B cell (primary cell): ENCODE measurements at regions not wholly inside any gene's neighbourhood (a gene's known extent, or its start where the extent isn't known, plus 50 kb on each side); places are given as distances from the start of the nearest gene placed in this dataset.

Experiments used
- ATAC-seq: fragments of 200-7000 bp; cut with Tn5 transposase; one replicate; pipeline ENCODE4 v1.10.0; 2021; ENCODE audit warnings: low read depth, mild to moderate bottlenecking, moderate number of reproducible peaks, moderate library complexity
- CTCF ChIA-PET: fragments of 350-600 bp; sonication (Branson Sonifier 250); formaldehyde crosslinking; loops from one replicate; lab custom pipeline; 2021; ENCODE audit warnings: antibody characterized with exemption, inconsistent platforms; lab: Charles Lee
- POLR2A ChIA-PET: fragments of 350-600 bp; sonication (Branson Sonifier 250); formaldehyde crosslinking; loops from one replicate; lab custom pipeline; 2021; ENCODE audit warnings: antibody characterized with exemption; lab: Charles Lee
- DNase-seq: peaks from one replicate; pipeline ENCODE4 v3.0.0; 2013
- H2AFZ ChIP-seq: 2 replicates; pipeline ENCODE4 v1.6.1; 2012; ENCODE audit warnings: mild to moderate bottlenecking, low read depth, low read length; ENCODE audit not compliant: insufficient read depth, poor library complexity, severe bottlenecking
- H3K27ac ChIP-seq, 2 donors: 1 replicate in 1 of 2; 2 replicates in 1 of 2; pipeline ENCODE4 v1.5.1; 2012 to 2013; ENCODE audit warnings: low read length in 2 of 2, mild to moderate bottlenecking in 2 of 2, moderate library complexity in 1 of 2
- H3K27me3 ChIP-seq, 4 experiments: fragments of 200-600 bp in 1 of 4; sonication (generic) in 1 of 4; replicated peaks in 1 of 4; 1 replicate in 2 of 4; 2 replicates in 2 of 4; pipeline versions ENCODE4 v1.6.1 to v1.7.0; 2013 to 2016; ENCODE audit warnings: low read length in 3 of 4, mild to moderate bottlenecking in 2 of 4, mixed read lengths in 1 of 4, moderate library complexity in 1 of 4; ENCODE audit not compliant: insufficient read depth in 4 of 4, control insufficient read depth in 3 of 4; ENCODE audit errors: control extremely low read depth in 1 of 4
- H3K36me3 ChIP-seq, 2 experiments: replicated peaks in 1 of 2; 1 replicate in 1 of 2; 2 replicates in 1 of 2; pipeline versions ENCODE4 v1.6.1 to v1.7.1; 2013; ENCODE audit warnings: low read length in 1 of 2; ENCODE audit not compliant: insufficient read depth in 2 of 2, control insufficient read depth in 1 of 2; ENCODE audit errors: control extremely low read depth in 1 of 2, extremely low read depth in 1 of 2
- H3K4me1 ChIP-seq, 2 donors: fragments of 200-600 bp in 1 of 2; sonication (generic) in 1 of 2; 1 replicate in 1 of 2; 2 replicates in 1 of 2; pipeline versions ENCODE4 v1.5.1 to v1.6.1; 2013 to 2017; ENCODE audit warnings: low read length in 2 of 2; ENCODE audit not compliant: control insufficient read depth in 2 of 2, insufficient read depth in 2 of 2
- H3K4me2 ChIP-seq: replicated peaks from 2 replicates; pipeline ENCODE3; 2012; ENCODE audit warnings: mild to moderate bottlenecking, low read depth, low read length; ENCODE audit not compliant: poor library complexity, severe bottlenecking
- H3K4me3 ChIP-seq, 5 experiments: fragments of 200-600 bp in 1 of 5; sonication (generic) in 1 of 5; 1 replicate in 3 of 5; 2 replicates in 2 of 5; pipeline versions ENCODE4 v1.5.1 to v1.7.0; 2011 to 2016; ENCODE audit warnings: low read length in 4 of 5, mild to moderate bottlenecking in 4 of 5, low read depth in 2 of 5, control low read depth in 1 of 5, moderate library complexity in 1 of 5; ENCODE audit not compliant: insufficient read depth in 1 of 5; ENCODE audit errors: control extremely low read depth in 1 of 5, extremely low read depth in 1 of 5
- H3K79me2 ChIP-seq: fragments of 200-600 bp; sonication (generic); one replicate; pipeline ENCODE4 v1.6.0; 2016; ENCODE audit warnings: low read length; ENCODE audit not compliant: control insufficient read depth, insufficient read depth
- H3K9ac ChIP-seq: fragments of 200-600 bp; sonication (generic); 2 replicates; pipeline ENCODE4 v1.6.1; 2017; ENCODE audit warnings: mild to moderate bottlenecking, low read length, moderate library complexity
- H3K9me3 ChIP-seq, 3 donors: one replicate each; pipeline versions ENCODE4 v1.6.1 to v1.7.1; 2013; ENCODE audit warnings: low read length in 2 of 3; ENCODE audit not compliant: control insufficient read depth in 2 of 3, insufficient read depth in 1 of 3; ENCODE audit errors: control extremely low read depth in 1 of 3
- H4K20me1 ChIP-seq: 2 replicates; pipeline ENCODE4 v1.6.0; 2012; ENCODE audit warnings: mild to moderate bottlenecking, low read length; ENCODE audit not compliant: insufficient read depth, control insufficient read depth, poor library complexity, severe bottlenecking
- H3K27ac Mint-ChIP-seq: one replicate; pipeline ENCODE4 v1.8.0; 2021; ENCODE audit warnings: mixed read lengths
- H3K27me3 Mint-ChIP-seq: one replicate; pipeline ENCODE4 v1.8.0; 2021; ENCODE audit warnings: mixed read lengths
- H3K4me1 Mint-ChIP-seq: one replicate; pipeline ENCODE4 v1.8.0; 2021; ENCODE audit warnings: mixed read lengths
- H3K4me3 Mint-ChIP-seq: one replicate; pipeline ENCODE4 v1.8.0; 2021; ENCODE audit warnings: mixed read lengths
- H3K9me3 Mint-ChIP-seq: one replicate; pipeline ENCODE4 v1.8.0; 2022; ENCODE audit warnings: mixed read lengths; ENCODE audit not compliant: insufficient read depth
- EZH2 ChIP-seq: IDR thresholded peaks from 2 replicates; pipeline ENCODE4 v1.6.1; 2012; ENCODE audit warnings: borderline replicate concordance, low read depth, mild to moderate bottlenecking, moderate library complexity, low read length; ENCODE audit not compliant: insufficient read depth, poor library complexity, severe bottlenecking
- WGBS: methylation state at CpG from one replicate; pipeline ENCODE4 v1.1.5; 2013; ENCODE audit warnings: missing lambda C conversion rate; ENCODE audit not compliant: insufficient coverage; 5-methylcytosine and 5-hydroxymethylcytosine counted together
- intact Hi-C: fragments of 100-400 bp; cut with micrococcal nuclease; formaldehyde crosslinking; loops from one replicate; pipeline ENCODE4 v1.10.0; 2022
- TF ChIP-seq, protein P1 (sequence below): fragments of 200-600 bp; IDR thresholded peaks from one replicate; pipeline ENCODE4 v1.8.0; 2022; ENCODE audit warnings: antibody characterized with exemption, mild to moderate bottlenecking

DNA sequence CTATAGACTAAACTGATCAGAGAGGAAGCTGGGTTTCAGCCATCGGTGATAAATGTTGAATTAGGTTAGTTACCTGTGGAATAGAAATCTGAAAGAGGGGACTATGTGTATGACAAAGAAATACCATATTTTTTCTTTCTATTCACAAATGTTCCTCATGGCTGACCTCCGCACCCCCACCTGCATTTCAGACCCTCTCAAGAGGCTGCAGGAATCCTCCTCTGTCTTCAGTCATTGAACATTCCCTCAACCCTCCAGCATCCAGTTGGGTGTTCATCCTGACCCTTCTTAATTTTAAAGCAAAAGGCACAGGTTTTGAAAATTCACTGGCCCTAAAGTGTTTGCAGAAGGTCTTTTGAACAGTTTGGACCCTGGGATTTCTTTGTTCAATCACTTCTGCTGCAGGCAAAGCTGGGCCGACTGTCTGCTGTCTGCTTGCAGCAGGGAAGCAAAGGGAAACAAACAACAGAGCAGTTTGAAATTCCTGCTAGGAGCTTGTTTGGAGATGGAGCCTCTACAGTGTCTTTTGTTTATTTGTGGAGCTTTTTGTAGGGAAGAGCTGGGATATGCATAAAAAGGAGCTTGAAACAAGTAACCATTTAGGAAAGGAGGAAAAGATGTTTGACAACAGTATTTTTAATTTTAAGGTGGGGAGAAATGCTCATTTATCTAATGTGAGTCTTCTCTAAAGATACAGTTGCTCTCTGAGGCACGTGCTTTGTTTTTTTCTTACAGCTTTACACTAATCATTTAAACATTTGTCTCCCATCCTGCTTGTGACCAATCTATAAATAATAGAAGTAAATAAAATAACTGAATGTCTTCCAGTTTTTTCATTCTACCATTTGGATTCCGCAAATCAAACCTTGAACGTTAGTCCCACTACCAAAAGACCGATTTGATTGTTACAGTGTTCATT is 213.3 kb upstream of the MMADHC start:
- no peaks in the 10 kb centered on the region for H3K4me1 Mint-ChIP-seq
- no peaks in the 10 kb centered on the region for H3K36me3 ChIP-seq
- no peak overlapping the region for H2AFZ ChIP-seq
- H3K79me2 ChIP-seq, result no peaks in the 10 kb centered on the region
- WGBS, result 61% methylated on average over 2 of the region's 7 CpGs
- H3K4me3 Mint-ChIP-seq, result no peak overlapping the region
- POLR2A ChIA-PET, result no interaction called here
- H3K27ac Mint-ChIP-seq, result no peak overlapping the region
- TF ChIP-seq, protein P1, sequence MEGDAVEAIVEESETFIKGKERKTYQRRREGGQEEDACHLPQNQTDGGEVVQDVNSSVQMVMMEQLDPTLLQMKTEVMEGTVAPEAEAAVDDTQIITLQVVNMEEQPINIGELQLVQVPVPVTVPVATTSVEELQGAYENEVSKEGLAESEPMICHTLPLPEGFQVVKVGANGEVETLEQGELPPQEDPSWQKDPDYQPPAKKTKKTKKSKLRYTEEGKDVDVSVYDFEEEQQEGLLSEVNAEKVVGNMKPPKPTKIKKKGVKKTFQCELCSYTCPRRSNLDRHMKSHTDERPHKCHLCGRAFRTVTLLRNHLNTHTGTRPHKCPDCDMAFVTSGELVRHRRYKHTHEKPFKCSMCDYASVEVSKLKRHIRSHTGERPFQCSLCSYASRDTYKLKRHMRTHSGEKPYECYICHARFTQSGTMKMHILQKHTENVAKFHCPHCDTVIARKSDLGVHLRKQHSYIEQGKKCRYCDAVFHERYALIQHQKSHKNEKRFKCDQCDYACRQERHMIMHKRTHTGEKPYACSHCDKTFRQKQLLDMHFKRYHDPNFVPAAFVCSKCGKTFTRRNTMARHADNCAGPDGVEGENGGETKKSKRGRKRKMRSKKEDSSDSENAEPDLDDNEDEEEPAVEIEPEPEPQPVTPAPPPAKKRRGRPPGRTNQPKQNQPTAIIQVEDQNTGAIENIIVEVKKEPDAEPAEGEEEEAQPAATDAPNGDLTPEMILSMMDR, result no peak
- TF ChIP-seq EZH2, result no peak
- no peaks in the 10 kb centered on the region for H3K9me3 Mint-ChIP-seq
- H4K20me1 ChIP-seq, result no peaks in the 10 kb centered on the region
- DNase-seq (no peak), ATAC-seq (no peak)
- intact Hi-C loops, result no loop called here
- no peaks in the 10 kb centered on the region for H3K4me1 ChIP-seq
- H3K9ac ChIP-seq, result no peak overlapping the region
- no peak overlapping the region for H3K27ac ChIP-seq
- H3K27me3 Mint-ChIP-seq, result no peaks in the 10 kb centered on the region
- no peak overlapping the region for H3K4me2 ChIP-seq
- CTCF ChIA-PET, result no interaction called here
- no peaks in the 10 kb centered on the region for H3K9me3 ChIP-seq
- no peak overlapping the region for H3K4me3 ChIP-seq
- no peaks in the 10 kb centered on the region for H3K27me3 ChIP-seq

DNA sequence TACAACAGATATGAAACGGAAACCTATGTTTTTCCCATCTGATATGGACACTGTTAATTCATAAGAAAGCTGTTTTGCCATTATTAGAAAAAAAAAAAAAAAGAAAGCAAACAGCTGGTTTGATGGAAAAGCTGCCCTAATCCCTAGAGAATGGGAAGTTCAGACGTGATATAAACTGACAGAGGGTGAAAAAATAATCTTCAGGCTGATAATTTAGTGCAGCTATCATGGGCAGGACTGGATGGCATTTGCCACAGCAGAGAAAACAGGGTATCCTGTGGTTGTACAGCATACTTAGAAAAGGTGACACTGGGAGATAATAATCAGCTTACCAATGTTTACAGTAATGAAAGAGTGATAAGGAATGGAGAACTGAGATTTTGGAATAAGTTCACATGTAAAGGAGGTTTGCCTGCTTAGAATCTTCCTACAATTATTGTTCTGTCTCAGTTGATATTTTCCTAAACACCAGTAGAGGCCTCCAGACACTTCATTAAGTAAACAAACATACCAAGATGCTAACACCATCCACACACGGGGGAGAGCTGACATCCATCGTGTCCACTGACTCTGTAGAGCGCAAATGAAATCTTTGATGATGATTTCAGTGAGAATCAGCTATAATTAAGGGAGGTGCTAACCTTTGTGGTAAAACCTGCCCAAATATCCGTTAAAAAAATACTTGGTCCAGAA is 211.6 kb upstream of the MMADHC start:
- Histone ChIP-seq H3K4me3 (no peak overlapping the region), H3K27ac (no peak overlapping the region), H3K9me3 (no peaks in the 10 kb centered on the region), H3K36me3 (no peaks in the 10 kb centered on the region), H3K27me3 (no peaks in the 10 kb centered on the region), H3K9ac (no peak overlapping the region), H3K4me2 (no peak overlapping the region), H2AFZ (no peak overlapping the region), H4K20me1 (no peaks in the 10 kb centered on the region), H3K79me2 (no peaks in the 10 kb centered on the region), H3K4me1 (no peaks in the 10 kb centered on the region)
- H3K4me3 Mint-ChIP-seq, result no peak overlapping the region
- no peaks in the 10 kb centered on the region for H3K9me3 Mint-ChIP-seq
- H3K4me1 Mint-ChIP-seq, result no peaks in the 10 kb centered on the region
- no peak for ATAC-seq
- no peak overlapping the region for H3K27ac Mint-ChIP-seq
- no peak for DNase-seq
- intact Hi-C loops, result no loop called here
- WGBS, result 30% methylated on average over 1 of the region's 6 CpGs
- ChIA-PET POLR2A (no interaction called here), CTCF (no interaction called here)
- TF ChIP-seq, protein P1, result no peak
- TF ChIP-seq EZH2, result no peak
- H3K27me3 Mint-ChIP-seq, result no peaks in the 10 kb centered on the region
